SIG-M5 treated with dmso at 0.1 percent for 504 hours (cell line): ENCODE measurements at regions not wholly inside any gene's neighbourhood (a gene's known extent, or its start where the extent isn't known, plus 50 kb on each side); places are given as distances from the start of the nearest gene placed in this dataset.
A peak's percentile ranks its signal among the peaks of the same experiment; 100 is the strongest.

Source experiments
- DNase-seq: peaks from one replicate; lab custom pipeline; 2025; ENCODE audit not compliant: unreplicated experiment; lab: John Stamatoyannopoulos, UW

DNA sequence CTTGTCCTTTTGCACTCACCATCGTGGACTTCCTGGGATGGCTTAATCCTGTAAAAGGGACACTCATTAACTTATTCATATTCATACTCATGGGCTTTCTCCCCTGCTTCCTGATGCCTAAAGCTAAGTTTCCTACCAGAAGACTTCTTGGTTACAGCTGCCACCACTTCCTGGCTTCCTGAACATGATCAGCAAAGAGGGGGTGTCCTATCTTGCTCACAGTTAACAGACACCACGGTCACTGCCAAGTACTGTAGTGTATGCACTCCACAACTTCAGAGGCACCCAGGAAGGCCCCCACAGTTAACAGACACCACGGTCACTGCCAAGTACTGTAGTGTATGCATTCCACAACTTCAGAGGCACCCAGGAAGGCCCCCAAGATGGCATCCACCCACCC is 177.8 kb downstream of the SIPA1L2 start:
- no peak for DNase-seq

DNA sequence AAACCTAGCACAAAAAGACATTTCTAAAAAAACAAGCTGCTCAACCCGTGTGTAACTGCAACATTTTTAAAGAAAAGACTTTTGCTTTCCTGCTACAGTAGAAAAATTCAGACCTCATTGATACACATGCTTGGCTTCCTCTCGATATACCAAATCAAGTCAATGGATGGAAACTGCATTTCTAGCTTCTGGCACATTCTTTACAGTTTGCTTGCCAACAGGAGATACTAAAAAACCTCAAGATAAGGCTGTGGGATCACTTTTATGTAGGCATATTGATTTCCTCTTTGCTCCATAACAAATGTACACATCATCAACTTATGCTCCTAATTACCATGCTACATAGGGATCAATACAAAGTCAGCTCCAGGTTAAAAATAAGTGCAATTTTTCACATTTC is 178.4 kb downstream of the SIPA1L2 start:
- DNase-seq, result no peak

DNA sequence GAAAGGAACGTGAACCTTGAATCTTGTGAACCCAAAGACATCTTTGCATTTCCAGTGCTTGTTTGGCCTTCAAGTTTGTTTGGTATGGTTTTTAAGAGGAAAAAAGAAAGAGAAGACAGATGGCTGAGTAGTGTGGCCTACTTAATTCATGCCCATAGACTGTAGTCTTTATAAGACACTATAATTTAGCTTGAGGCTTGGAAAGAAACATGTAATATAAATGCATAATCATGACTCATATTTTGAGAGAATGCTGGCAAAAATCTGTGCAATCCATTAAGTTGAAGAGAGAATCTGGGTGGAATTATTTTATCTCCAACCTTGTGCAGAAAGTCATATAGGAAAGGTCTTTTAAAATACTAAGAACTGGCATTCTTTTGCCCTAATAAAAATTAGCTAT is 179.3 kb downstream of the SIPA1L2 start:
- DNase-seq, result no peak

DNA sequence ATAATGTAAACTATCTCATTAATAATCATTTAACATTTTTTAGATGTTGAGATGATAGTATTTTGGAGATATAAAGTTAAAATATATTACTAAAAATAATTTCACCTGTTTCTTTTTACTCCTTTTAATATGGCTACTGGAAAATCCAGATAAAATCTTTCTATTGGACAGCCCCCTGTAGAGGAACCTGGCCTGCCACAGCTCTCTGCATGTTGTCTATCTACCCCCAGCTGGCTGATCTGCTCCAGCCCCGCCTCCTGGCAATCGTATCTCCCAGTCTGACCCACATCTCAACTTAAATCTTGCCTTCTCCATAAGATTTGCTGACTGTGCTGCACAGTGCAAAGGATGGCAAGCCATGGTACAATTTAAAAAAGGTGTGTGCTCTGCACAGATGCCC is 182.8 kb downstream of the SIPA1L2 start:
- no peak for DNase-seq

DNA sequence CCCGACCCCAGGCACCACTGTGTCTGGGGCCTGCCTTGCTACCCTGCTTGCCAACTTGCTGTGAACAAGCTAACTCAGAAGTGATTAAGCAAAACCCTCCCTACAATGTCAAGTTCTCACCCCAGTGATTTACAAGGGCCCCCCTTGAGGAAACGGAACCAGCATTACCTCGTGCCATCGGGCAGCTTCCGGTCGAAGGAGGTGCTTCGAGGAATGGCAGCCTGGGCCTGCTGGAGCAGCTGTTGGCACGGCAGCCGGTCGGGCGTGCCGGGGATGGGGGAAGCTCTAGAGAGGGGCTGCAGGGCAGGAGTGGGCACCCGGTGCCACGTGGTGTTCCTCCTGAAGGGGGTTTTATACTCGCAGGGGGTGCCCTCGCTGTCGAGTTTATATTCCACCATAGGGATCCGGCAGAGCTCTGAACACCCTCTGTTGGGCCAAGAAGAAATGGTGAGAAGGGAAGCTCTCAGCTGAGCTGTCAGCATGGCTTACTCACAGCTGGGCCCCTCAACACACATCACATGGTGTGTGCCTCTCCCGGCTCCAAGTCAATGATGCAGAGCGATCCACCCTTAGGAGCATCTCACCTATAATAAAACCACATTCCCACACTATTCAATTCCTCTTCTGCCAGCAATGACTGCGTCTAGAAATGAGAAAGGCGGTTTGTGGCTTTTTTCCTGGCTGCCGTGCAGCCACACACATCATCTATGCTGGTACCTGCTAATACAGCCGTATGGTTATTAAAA is 184.4 kb downstream of the SIPA1L2 start:
- DNase-seq, result no peak

DNA sequence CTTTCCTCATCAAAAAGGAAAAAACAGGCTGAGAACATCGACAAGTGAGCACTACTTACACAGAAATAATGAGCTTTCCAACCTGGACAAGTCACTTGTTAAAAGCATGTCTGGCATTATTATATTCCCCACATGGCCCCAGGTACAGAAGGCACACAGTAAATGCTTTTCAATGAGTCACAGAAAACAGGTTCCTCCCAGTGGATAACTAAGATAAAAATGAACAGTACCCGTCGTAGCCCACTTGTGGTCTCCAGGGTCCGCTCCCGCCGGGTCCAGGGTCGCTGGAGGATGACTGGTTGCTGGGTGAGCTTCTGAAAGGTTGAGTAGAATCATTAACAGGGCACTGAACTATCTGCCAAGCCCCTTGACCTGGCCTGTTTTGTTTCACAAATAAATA is 186.6 kb downstream of the SIPA1L2 start:
- no peak for DNase-seq

DNA sequence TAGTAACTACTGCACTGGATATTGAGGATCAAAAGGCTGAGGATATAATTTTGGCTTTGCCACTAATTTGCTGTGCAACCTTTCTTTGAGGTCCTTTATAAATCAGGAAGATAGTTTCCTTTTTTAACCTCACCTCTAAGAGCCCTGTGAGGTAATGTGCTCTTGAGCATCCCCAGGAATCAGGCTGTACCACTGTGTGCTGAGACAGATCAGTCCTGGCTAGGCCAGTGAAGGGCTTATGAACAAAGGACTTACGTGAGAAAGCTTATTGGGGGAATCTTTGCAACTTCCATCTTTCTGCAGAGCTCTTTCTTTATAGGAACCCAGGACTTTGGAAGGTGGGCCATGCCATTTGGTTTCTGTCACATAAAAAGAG is 188.9 kb downstream of the SIPA1L2 start:
- DNase-seq, result no peak

DNA sequence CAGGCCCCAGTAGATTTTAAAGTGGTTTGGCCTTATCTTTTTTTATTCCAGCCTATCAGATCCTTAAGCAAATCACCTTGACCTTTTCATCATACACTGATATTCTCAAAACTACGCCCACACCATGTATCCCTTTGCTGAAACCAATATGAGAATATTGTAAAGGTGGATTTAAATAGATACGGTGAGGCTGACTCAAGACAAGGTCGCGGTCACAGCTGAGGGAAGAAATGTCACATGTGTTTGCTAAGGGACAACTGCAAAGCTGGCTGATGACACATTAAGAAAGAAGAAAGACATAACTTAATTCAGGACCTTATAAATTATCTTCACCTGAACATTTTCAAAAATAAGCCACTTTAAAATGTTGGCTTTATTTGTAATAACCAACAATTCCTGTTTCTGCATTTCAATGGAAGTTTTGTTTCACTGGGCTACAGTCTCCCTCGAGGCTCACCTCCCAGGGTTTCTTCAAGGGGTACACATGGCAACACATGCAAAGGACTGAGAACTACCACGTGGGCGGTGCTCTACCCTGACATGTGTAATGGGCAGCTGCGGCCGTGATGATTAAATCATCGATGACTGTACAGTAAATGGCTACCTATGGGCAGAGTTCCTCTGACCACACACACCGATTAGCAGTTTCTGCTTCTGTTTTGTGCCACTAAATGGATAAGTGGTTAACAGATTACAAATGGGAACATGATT is 189.5 kb downstream of the SIPA1L2 start:
- DNase-seq, result no peak

DNA sequence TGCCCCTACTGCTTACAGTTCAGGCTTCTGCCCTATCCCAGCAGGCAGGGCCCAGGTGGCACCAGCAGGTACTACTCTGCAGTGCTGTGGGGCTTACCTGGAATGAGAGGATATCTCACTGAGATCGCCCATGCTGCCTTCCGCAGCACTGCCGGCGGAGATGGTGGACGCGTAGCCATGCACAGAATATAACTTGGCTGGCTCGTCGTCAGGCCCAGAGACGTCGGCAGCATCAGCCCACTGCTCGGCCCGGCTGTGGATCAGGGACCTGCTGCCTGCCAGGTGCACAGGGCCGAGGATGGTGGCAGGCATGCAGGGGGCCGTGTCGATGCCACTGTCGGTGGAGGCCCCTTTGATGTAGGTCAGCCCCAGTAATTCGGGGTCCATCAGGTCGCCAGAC is 190.9 kb downstream of the SIPA1L2 start:
- no peak for DNase-seq

DNA sequence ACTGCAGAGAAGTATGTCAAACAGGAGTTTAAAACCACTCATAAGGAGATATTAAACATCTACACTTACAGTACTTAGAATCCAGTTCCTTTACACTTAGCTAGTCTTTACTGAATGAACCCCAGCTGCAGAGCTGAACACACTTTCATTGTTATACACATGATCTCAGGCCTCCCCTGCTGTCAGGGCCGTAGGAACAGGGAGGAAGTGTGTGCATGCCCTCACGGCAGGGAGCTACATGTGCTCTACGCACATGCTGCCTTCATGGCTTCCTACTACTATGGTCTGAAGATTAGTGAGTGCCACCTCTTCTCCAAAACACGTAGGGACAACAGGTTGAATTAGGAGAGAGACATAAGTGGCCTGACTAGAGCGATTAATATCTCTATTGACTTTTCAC is 191.5 kb downstream of the SIPA1L2 start:
- DNase-seq, result no peak

DNA sequence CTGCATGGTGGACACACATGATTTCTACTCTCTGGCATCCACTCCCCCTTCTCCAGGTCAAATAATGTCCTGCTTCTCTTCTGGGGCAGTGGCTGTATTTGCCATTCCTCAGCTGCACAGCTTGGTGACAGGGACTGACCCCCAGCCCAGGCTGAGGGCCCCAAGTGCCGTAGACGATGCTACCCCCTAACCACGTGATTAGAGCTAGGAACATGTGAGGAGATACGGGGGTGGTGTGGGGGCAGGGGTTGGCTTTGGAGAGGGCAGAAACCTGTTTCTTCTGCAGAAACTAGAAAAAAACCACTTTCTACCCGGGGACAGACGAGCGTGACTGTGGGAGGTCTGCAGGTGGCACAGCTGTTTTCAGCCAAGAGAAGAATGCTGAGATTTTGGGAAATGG is 192.4 kb downstream of the SIPA1L2 start:
- DNase-seq, result no peak

DNA sequence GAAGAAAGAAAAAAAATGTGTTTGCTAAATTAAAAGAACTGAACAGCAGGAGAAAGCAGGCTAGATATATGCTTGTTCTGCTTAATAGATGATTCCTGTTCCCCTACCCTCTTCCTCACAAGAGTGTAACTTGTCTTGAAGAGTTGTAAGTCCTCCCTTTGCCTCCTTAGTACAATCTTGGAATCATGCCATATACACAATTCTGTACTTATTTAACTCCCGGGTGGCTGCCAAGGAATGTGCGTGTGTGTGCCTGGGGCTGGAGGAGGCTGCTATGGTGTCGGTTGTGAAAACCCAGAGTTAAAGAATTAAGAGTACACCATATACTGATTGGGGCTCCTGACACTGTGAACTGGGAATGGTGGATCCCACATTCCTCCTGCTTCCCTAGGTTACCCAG is 194.2 kb downstream of the SIPA1L2 start:
- DNase-seq, result no peak

DNA sequence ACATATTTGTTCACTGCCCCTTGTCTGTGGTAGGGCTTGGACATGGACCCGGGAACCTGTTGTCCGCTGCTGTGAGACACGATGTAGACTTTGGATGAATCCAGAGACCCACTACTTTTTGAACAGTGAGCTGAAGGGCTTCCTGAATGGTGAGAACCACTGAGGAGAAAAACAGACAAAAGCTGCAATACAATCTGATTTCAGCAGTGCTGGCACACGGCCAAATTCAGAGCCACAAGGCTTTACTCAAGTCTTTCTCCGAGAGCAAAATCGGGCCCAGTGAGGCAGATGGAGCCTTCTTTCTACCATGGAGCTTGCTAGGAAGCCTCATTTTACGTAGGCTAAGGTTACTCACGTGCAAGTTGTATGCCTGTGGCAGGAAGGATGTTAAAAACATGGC is 197.6 kb downstream of the SIPA1L2 start:
- DNase-seq, result no peak

DNA sequence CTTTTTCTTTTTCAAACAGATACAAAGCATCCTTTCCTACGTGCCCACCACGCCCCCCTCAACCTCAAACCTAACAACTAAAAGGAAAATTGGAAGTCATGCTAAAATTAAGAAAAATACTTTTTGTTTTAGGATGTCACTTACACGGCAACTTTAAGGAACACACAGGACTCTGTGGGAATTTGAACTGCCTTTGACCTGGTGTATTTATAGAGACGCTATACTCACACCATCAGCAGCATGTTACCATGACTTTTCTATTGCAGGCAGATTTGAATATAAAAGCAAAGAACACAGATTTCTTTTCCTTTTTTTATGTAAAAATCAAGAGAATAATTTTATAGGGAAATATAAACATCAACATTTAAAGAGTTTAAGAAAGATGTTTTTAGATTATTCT is 198.2 kb downstream of the SIPA1L2 start:
- DNase-seq, result no peak

DNA sequence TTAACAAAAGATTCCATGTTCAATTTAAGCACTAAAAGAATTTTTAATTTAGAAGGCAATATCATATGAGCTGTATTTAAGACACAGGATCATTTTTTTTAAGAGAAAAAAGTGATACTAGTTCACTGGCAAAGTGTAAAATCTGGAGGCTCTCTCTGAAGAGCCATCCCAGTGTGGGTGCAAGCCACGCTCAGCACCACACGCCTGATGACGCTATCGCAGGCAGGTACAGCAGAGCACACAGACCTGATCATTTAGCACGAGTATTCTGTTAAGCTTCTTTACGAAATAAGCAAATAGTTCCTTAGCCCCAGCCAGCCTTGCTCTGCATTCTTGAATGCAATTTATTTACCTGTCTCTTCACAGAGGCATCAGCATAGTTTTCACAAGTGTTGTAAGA is 198.6 kb downstream of the SIPA1L2 start:
- DNase-seq, result no peak

DNA sequence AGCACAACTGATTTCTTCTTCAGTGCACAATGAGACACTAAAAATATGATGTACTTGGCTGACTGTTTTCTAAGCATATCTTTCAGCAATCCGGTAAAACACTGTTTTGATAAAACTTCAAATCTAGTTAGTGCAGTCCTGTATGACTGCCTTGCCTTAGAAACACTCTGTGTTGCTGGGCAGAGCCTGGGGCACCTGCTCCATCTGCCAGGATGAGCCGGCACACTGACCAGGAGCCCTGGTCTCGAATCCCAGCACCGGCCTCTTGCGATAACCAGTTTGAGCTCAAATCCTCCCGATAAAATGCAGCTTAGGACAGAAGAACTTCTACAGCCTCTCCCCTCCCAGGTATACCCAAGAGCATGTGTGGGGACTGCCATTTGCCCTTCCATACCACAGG is 199.5 kb downstream of the SIPA1L2 start:
- no peak for DNase-seq

DNA sequence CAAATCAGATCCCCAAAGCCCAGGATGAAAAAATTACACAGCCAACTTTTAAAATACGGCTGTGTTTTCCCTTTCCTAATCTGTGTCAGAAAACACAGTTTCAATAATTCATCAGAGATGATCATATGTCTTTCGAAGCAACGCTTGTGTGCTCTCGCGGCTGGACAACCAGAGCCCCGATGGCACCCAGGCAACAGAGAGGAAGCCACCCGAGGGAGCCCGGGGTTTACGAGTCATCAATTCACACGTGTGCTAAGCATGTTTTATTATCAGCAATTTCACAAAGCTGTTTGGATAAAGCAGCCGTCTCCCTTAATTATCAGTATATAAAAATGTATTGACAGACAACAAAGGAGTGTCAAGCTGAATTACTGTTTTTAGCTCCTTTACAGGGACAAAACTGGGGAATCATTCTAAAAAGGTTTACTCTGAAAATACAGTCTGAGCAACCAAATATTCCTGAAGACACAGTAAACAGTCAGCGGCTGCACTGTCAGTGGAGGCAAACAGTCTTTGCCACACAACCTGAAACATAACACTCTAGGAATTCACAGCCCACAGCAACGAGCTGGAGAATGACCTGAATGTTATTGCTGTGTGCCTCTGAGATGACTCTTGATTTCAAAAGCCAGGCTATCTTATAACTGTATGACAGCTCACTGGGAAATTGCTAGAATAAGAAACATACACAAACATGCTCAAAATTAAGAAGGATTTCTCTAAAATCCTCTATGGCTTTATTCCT is 201.0 kb downstream of the SIPA1L2 start:
- no peak for DNase-seq

DNA sequence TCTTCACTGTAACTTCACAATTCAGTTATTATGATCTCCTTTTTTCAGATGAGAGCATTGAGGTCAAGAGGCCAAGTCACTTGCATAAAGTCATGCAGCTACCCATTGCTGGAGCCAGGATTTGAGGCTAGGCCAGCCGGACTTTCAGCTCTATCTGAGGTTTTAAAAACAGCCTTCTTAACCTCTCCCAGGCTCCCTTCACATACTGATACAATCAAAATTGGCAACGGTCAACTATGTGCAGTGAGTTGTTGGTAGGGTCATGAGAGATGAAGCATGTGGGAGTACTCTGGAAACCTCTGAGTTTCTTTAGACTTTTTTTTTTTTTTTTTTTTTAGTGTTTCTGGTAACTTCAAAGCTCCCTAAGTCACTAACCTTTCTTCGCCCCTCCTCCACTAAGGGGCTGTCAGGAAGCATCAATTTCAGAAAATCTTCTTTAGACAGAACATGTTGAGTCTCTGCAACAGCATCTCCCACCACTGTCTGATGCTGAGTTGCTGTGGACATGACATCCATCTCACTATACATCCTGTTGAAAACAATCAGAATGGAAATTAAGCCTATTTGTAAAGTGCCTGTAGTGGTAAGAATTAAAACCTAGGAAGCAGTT is 201.8 kb downstream of the SIPA1L2 start:
- no peak for DNase-seq

DNA sequence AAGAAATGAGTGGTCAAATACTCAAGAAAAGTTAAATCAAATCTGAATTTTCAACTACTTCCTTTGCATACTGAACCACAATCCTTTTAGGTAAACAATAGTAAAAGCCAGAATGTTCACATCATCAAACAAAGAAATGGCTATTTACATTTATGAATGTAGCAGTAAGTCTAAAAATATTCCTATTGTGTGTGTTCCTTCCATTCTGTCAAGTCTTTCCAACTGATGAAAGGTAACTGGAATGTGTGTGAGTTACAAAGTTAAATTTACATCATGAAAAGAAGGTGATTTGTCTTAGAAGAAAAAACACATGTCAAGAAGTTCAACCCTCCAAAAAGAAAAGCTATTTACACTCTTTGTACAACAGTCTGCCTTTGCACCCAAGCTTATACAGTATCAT is 203.1 kb downstream of the SIPA1L2 start:
- DNase-seq, result no peak

DNA sequence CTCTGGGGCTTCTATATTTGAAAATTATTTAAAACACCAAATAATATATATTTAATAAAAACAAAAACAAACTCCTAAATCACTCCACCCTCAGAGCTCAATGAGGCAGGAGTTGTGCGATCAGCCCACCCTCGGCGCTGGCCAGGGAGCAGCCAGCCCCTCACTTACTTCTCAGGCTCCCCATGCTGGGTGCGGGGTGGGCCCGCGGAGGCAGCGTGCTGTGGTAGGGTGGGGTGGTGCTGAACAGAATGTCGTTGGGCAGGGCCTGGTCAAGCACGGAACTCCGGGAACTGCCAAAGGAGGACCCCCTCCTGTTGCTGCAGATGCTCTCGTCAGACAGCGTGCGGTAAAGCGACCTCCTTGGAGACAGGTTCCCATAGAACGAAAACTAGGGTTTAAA is 204.5 kb downstream of the SIPA1L2 start:
- DNase-seq, result no peak

DNA sequence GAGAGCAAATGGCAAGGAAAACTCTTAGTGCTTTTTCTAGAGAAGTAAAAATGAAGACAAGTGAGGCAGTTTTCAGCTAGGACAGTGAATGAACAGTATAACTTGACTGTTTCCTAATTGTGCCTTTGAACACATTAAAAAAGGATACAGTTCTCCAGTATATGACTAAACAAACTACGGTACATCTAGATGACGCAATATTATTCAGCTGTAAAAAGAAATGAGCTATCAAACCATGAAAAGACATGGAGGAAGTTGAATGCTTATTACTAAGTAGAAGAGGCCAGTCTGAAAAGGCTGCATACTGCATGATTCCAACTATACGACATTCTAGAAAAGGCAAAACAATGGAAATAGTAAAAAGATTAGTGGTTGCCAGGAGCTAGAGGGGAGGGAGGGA is 206.3 kb downstream of the SIPA1L2 start:
- DNase-seq, result peak; percentile 55

DNA sequence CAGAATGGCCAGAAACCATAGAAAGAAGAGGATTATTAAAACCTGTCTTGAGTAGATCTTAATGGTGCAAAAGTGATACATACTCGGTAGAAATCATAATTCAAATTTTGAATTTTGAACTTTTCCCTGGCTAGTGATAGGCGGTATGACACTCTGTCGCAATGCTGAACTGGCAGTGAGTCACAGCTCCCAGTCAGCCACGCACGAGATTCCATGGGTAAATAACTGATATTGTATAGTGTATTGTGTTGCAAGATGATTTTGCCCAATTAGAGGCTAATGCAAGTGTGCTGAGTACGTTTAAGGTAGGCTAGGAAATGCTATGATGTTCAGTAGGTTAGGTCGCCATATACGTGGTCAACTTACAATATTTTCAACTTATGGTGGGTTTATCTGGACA is 207.0 kb downstream of the SIPA1L2 start:
- DNase-seq, result peak; percentile 17
